Aorta (tissue), 5 donors: ENCODE measurements at regions not wholly inside any gene's neighbourhood (a gene's known extent, or its start where the extent isn't known, plus 50 kb on each side); places are given as distances from the start of the nearest gene placed in this dataset.

Experiments used
- ATAC-seq: fragments of 200-7000 bp; cut with Tn5 transposase; one replicate; pipeline ENCODE4 v1.9.1; 2022; ENCODE audit warnings: moderate library complexity; ENCODE audit not compliant: low FRiP score
- DNase-seq, 2 donors: peaks; one replicate each; pipeline ENCODE4 v3.0.0-alpha.2; 2020
- H3K27ac ChIP-seq, 2 donors: one replicate each; pipeline ENCODE4 v1.5.1; 2013; ENCODE audit warnings: low read length in 2 of 2, mild to moderate bottlenecking in 2 of 2, moderate library complexity in 2 of 2, control low read depth in 1 of 2, inconsistent platforms in 1 of 2, low read depth in 1 of 2
- H3K27me3 ChIP-seq, 2 donors: one replicate each; pipeline ENCODE4 v1.6.1; 2013; ENCODE audit warnings: control low read depth in 1 of 2, low read length in 1 of 2, mild to moderate bottlenecking in 1 of 2, moderate library complexity in 1 of 2; ENCODE audit not compliant: insufficient read depth in 2 of 2, control insufficient read depth in 1 of 2
- H3K36me3 ChIP-seq, 2 donors: one replicate each; pipeline ENCODE4 v1.6.1; 2013; ENCODE audit warnings: control low read depth in 1 of 2, low read length in 1 of 2, mild to moderate bottlenecking in 1 of 2; ENCODE audit not compliant: insufficient read depth in 2 of 2, control insufficient read depth in 1 of 2
- H3K4me1 ChIP-seq, 2 donors: one replicate each; pipeline ENCODE4 v1.6.1; 2013; ENCODE audit warnings: low read length in 2 of 2, control low read depth in 1 of 2, mild to moderate bottlenecking in 1 of 2, moderate library complexity in 1 of 2; ENCODE audit not compliant: insufficient read depth in 2 of 2, control insufficient read depth in 1 of 2
- H3K4me3 ChIP-seq, 2 donors: one replicate each; pipeline ENCODE4 v1.5.1; 2013; ENCODE audit warnings: low read length in 2 of 2, control low read depth in 1 of 2, mild to moderate bottlenecking in 1 of 2
- H3K9me3 ChIP-seq: one replicate; pipeline ENCODE4 v1.6.1; 2013; ENCODE audit warnings: mild to moderate bottlenecking, low read length; ENCODE audit not compliant: control insufficient read depth
- WGBS, 2 donors: extraction: QIAGEN DNeasy Blood & Tissue Kit; methylation state at CpG; one replicate each; pipeline ENCODE4 v1.1.7; 2013; 5-methylcytosine and 5-hydroxymethylcytosine counted together
- intact Hi-C, 2 donors: fragments of 100-400 bp; cut with DNase I; formaldehyde crosslinking; loops; one replicate each; pipeline versions ENCODE4 v1.14.2 to v1.15.0; 2022
- donor health status: healthy with polysubstance abuse.
- donor health status: Bipolar disorder and iron deficiency.
- donor health status: DM: no; HTN: no; CAD: no.
- donor health status: DM: no; HTN: no; CAD: no.
- donor health status: DM: yes; HTN: yes; CAD: no.

DNA sequence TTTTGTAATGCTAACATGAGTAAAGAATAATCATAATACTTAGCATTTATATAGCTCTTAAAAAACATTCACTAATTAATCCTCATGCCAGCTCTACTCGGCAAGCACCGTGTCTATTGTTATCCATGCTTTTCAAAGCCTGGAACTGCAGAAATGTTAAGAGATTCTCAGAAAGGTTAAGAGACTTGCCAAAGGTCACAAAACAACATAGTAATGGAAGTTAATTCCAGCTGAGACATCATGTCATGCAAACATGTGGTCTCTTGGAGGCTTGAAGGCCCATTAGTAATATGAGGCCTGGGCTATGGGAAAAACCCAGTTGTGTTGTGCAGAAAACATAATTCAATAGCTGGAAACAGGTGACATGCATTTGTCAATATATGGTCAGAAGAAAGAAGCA lies 389.9 kb upstream of the GOT2 start:
- WGBS, 2 donors, result 48 to 64% methylated on average over 2 of the region's 2 CpGs
- ATAC-seq, result no peak

GRCh38 chr16:59123479-59123878 lies 389.4 kb upstream of the GOT2 start:
- Histone ChIP-seq H3K9me3 (no peaks in the 10 kb centered on the region), H3K4me3 (no peak overlapping the region), H3K27ac (no peak overlapping the region), H3K27me3 (no peaks in the 10 kb centered on the region), H3K36me3 (no peaks in the 10 kb centered on the region), H3K4me1 (no peaks in the 10 kb centered on the region)
- DNase-seq (no peak), ATAC-seq (no peak)
- intact Hi-C loops, result no loop called here
- WGBS, 2 donors, result 63 to 76% methylated on average over 1 of the region's 1 CpG

More for the DNA sequence above, 389.9 kb upstream of the GOT2 start:
- DNase-seq, result no peak
- Histone ChIP-seq H3K9me3 (no peaks in the 10 kb centered on the region), H3K4me3 (no peak overlapping the region), H3K27me3 (no peaks in the 10 kb centered on the region), H3K27ac (no peak overlapping the region), H3K4me1 (no peaks in the 10 kb centered on the region), H3K36me3 (no peaks in the 10 kb centered on the region)
- intact Hi-C loops, result no loop called here

DNA sequence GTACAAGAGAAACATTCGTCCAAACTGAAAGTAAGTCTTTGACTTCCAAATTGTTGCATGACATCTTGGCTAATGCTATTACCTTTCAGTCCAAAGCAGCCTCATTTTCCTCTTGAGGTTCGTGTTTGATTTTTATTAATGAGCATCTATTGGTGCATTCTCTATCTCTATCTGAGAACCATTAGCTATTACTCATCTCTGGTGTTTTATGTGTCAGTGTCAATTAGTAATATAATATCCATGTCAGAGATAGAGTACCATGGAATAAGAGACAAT lies 388.1 kb upstream of the GOT2 start:
- Histone ChIP-seq H3K4me1 (no peaks in the 10 kb centered on the region), H3K27me3 (no peaks in the 10 kb centered on the region), H3K4me3 (no peak overlapping the region), H3K9me3 (no peaks in the 10 kb centered on the region), H3K36me3 (no peaks in the 10 kb centered on the region), H3K27ac (no peak overlapping the region)
- ATAC-seq, result no peak
- DNase-seq, result no peak
- 10 to 13% methylated on average over 2 of the region's 2 CpGs for WGBS, 2 donors
- intact Hi-C loops, result no loop called here

DNA sequence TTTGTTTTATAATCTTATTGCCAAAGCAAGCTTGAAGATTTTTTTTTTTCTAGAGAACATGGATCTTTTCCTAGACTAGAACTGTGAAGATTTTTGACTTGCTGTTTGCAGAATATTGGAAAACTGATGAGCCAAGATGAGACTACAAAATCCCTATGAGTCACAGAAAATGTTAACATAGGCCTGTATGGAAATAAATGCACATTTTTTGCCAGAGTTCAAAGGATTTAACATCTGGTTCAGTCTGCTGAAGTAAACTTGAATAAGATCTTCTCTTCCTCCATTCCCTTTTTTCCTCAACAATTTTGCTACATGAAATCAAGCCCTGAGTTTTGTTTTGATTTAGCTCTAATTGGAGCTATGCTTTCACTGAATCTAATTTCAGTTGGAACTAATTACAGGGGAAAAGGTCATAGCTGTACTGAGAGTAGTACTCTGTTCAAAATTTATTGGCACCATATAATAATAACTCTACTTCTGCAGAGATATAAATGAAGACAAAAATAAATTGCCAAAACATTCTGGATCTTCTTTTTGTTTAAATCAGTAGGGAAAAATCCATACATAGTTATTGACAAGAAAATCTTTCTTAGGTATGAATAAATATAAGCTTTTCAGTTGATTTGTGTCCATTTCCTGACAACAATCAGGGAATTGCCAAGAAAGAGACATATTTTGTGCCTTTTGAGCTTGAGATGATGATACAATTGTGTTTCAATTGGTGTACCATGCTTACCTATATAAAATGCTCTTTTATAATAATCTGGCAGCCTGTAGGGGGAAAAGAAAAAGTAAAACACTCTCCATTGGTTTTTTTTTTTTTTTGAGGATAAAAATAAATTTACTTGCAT lies 387.5 kb upstream of the GOT2 start:
- ATAC-seq, result no peak
- Histone ChIP-seq H3K36me3 (no peaks in the 10 kb centered on the region), H3K27me3 (no peaks in the 10 kb centered on the region), H3K9me3 (no peaks in the 10 kb centered on the region), H3K27ac (no peak overlapping the region), H3K4me3 (no peak overlapping the region), H3K4me1 (no peaks in the 10 kb centered on the region)
- intact Hi-C loops, result no loop called here
- DNase-seq, result no peak

GRCh38 chr16:59116744-59117143 lies 382.6 kb upstream of the GOT2 start:
- WGBS, 2 donors, result 36 to 56% methylated on average over 2 of the region's 2 CpGs
- ATAC-seq (no peak), DNase-seq (no peak)
- no peaks in the 10 kb centered on the region for H3K36me3 ChIP-seq
- intact Hi-C loops, result no loop called here
- no peak overlapping the region for H3K27ac ChIP-seq
- H3K4me3 ChIP-seq, result no peak overlapping the region
- H3K9me3 ChIP-seq, result no peaks in the 10 kb centered on the region
- H3K4me1 ChIP-seq, result no peaks in the 10 kb centered on the region
- no peaks in the 10 kb centered on the region for H3K27me3 ChIP-seq

GRCh38 chr16:59114790-59115189 lies 380.7 kb upstream of the GOT2 start:
- ATAC-seq (no peak), DNase-seq (no peak)
- intact Hi-C loops, result no loop called here

GRCh38 chr16:59113004-59113670 lies 379.0 kb upstream of the GOT2 start:
- Histone ChIP-seq H3K27ac (no peak overlapping the region), H3K4me1 (no peaks in the 10 kb centered on the region), H3K27me3 (no peaks in the 10 kb centered on the region), H3K9me3 (no peaks in the 10 kb centered on the region), H3K4me3 (no peak overlapping the region), H3K36me3 (no peaks in the 10 kb centered on the region)
- 43 to 51% methylated on average over 2 of the region's 2 CpGs for WGBS, 2 donors
- no peak for DNase-seq
- ATAC-seq, result no peak
- intact Hi-C loops, result no loop called here

More at GRCh38 chr16:59114790-59115189, 380.7 kb upstream of the GOT2 start:
- H3K9me3 ChIP-seq, result no peaks in the 10 kb centered on the region
- H3K27ac ChIP-seq, result no peak overlapping the region
- no peaks in the 10 kb centered on the region for H3K36me3 ChIP-seq
- WGBS, 2 donors, result 47 to 52% methylated on average over 1 of the region's 1 CpG
- H3K4me1 ChIP-seq, result no peaks in the 10 kb centered on the region
- no peak overlapping the region for H3K4me3 ChIP-seq
- H3K27me3 ChIP-seq, result no peaks in the 10 kb centered on the region

GRCh38 chr16:59111280-59111679 lies 377.2 kb upstream of the GOT2 start:
- Histone ChIP-seq H3K9me3 (no peaks in the 10 kb centered on the region), H3K4me1 (no peaks in the 10 kb centered on the region), H3K4me3 (no peak overlapping the region), H3K27ac (no peak overlapping the region), H3K36me3 (no peaks in the 10 kb centered on the region), H3K27me3 (no peaks in the 10 kb centered on the region)
- no peak for ATAC-seq
- DNase-seq, result no peak
- intact Hi-C loops, result no loop called here

GRCh38 chr16:59108374-59108773 lies 374.3 kb upstream of the GOT2 start:
- no peaks in the 10 kb centered on the region for H3K36me3 ChIP-seq
- H3K27me3 ChIP-seq, result no peaks in the 10 kb centered on the region
- no peak overlapping the region for H3K4me3 ChIP-seq
- no peaks in the 10 kb centered on the region for H3K4me1 ChIP-seq
- H3K9me3 ChIP-seq, result no peaks in the 10 kb centered on the region
- no peak overlapping the region for H3K27ac ChIP-seq
- 47 to 66% methylated on average over 2 of the region's 2 CpGs for WGBS, 2 donors
- intact Hi-C loops, result no loop called here
- ATAC-seq (no peak), DNase-seq (no peak)
